Testis (tissue), 2 donors: ENCODE measurements at regions not wholly inside any gene's neighbourhood (a gene's known extent, or its start where the extent isn't known, plus 50 kb on each side); places are given as distances from the start of the nearest gene placed in this dataset.

Experiments used
- CTCF ChIP-seq, 3 experiments: fragments of 450-650 bp in 2 of 3; fragments of 200-600 bp in 1 of 3; sonication (generic) in 1 of 3; IDR thresholded peaks; one replicate each; pipeline ENCODE4 v1.5.1; 2016 to 2019; ENCODE audit warnings: antibody characterized with exemption in 3 of 3, mild to moderate bottlenecking in 2 of 3, moderate library complexity in 1 of 3
- POLR2A ChIP-seq: fragments of 450-650 bp; IDR thresholded peaks from one replicate; pipeline ENCODE4 v1.6.1; 2017; ENCODE audit warnings: antibody characterized with exemption, mild to moderate bottlenecking, moderate library complexity

- no peak for TF ChIP-seq CTCF (IDR thresholded peaks at IDR 0.05)
- TF ChIP-seq POLR2A = no peak
Measured at GRCh38 chr16:48029768-48030167, 126.0 kb downstream of the ABCC12 start.
